Body of pancreas (tissue), 4 donors: ENCODE measurements at regions not wholly inside any gene's neighbourhood (a gene's known extent, or its start where the extent isn't known, plus 50 kb on each side); places are given as distances from the start of the nearest gene placed in this dataset.

Experiments
- POLR2A ChIP-seq, 3 donors: fragments of 450-650 bp; IDR thresholded peaks; one replicate each; pipeline ENCODE4 v1.6.1; 2016; ENCODE audit warnings: antibody characterized with exemption in 3 of 3, mild to moderate bottlenecking in 2 of 3
- TF ChIP-seq, protein P1 (sequence below), 7 experiments: fragments of 450-650 bp in 4 of 7; fragments of 200-600 bp in 3 of 7; sonication (generic) in 3 of 7; IDR thresholded peaks; one replicate each; pipeline ENCODE4 v1.5.1; 2016 to 2019; ENCODE audit warnings: antibody characterized with exemption in 7 of 7

GRCh38 chr7:69504733-69505420 lies 93.4 kb upstream of the AUTS2 start:
- TF ChIP-seq, protein P1, sequence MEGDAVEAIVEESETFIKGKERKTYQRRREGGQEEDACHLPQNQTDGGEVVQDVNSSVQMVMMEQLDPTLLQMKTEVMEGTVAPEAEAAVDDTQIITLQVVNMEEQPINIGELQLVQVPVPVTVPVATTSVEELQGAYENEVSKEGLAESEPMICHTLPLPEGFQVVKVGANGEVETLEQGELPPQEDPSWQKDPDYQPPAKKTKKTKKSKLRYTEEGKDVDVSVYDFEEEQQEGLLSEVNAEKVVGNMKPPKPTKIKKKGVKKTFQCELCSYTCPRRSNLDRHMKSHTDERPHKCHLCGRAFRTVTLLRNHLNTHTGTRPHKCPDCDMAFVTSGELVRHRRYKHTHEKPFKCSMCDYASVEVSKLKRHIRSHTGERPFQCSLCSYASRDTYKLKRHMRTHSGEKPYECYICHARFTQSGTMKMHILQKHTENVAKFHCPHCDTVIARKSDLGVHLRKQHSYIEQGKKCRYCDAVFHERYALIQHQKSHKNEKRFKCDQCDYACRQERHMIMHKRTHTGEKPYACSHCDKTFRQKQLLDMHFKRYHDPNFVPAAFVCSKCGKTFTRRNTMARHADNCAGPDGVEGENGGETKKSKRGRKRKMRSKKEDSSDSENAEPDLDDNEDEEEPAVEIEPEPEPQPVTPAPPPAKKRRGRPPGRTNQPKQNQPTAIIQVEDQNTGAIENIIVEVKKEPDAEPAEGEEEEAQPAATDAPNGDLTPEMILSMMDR (IDR thresholded peaks at IDR 0.05), result no peak
- TF ChIP-seq POLR2A (IDR thresholded peaks at IDR 0.05), result no peak
